K562 (cell line): ENCODE measurements at regions not wholly inside any gene's neighbourhood (a gene's known extent, or its start where the extent isn't known, plus 50 kb on each side); places are given as distances from the start of the nearest gene placed in this dataset.
A peak's percentile ranks its signal among the peaks of the same experiment; 100 is the strongest.

ENCODE experiments used
- CREM ChIP-seq: IDR thresholded peaks from 2 replicates; pipeline ENCODE4 v1.6.1; 2014; ENCODE audit warnings: antibody characterized with exemption, low read depth
- DEAF1 ChIP-seq: fragments of 450-650 bp; formaldehyde crosslinking; IDR thresholded peaks from 2 replicates; pipeline ENCODE4 v1.4.0; 2020; ENCODE audit warnings: mild to moderate bottlenecking, moderate library complexity
- FOXK2 ChIP-seq, 2 experiments: fragments of 450-650 bp; IDR thresholded peaks in 1 of 2; conservative IDR thresholded peaks in 1 of 2; 2 replicates each; pipeline ENCODE4 v1.6.1; 2016; ENCODE audit warnings: low read depth in 2 of 2, mild to moderate bottlenecking in 1 of 2
- HINFP ChIP-seq: fragments of 450-650 bp; conservative IDR thresholded peaks from 2 replicates; pipeline ENCODE4 v1.6.1; 2016; ENCODE audit warnings: missing genetic modification characterization, low read depth, mild to moderate bottlenecking, control low read depth, missing compliant biosample characterization
- HNRNPLL ChIP-seq: fragments of 200-400 bp; formaldehyde crosslinking; IDR thresholded peaks from 2 replicates; pipeline ENCODE4 v1.6.1; 2017; ENCODE audit warnings: low read length, low read depth, mild to moderate bottlenecking; ENCODE audit not compliant: poor library complexity, severe bottlenecking
- SMC3 ChIP-seq: conservative IDR thresholded peaks from 2 replicates; pipeline ENCODE4 v1.6.1; 2011; ENCODE audit warnings: low read depth, low read length, improper control_type of control experiment; ENCODE audit not compliant: insufficient read depth
- ZNF316 ChIP-seq: fragments of 450-650 bp; IDR thresholded peaks from 2 replicates; pipeline ENCODE4 v1.6.1; 2016
- ZNF707 ChIP-seq: fragments of 250-450 bp; sonication (Bioruptor Pico); conservative IDR thresholded peaks from 2 replicates; pipeline ENCODE4 v1.8.0; 2022; ENCODE audit warnings: inconsistent platforms, mild to moderate bottlenecking, moderate library complexity
- TF ChIP-seq, protein P1 (sequence below): fragments of 250-450 bp; sonication (Bioruptor Pico); IDR thresholded peaks from 2 replicates; pipeline ENCODE4 v1.9.0; 2021; ENCODE audit warnings: mild to moderate bottlenecking, inconsistent platforms
- TF ChIP-seq, protein P2 (sequence below): sonication (generic); formaldehyde crosslinking; IDR thresholded peaks from 2 replicates; pipeline ENCODE4 v1.8.0; 2022; ENCODE audit warnings: mild to moderate bottlenecking, missing genetic modification reagents

GRCh38 chr2:95728878-95729596, 137.2 kb downstream of the TRIM43 start (continued):
- TF ChIP-seq, protein P1, sequence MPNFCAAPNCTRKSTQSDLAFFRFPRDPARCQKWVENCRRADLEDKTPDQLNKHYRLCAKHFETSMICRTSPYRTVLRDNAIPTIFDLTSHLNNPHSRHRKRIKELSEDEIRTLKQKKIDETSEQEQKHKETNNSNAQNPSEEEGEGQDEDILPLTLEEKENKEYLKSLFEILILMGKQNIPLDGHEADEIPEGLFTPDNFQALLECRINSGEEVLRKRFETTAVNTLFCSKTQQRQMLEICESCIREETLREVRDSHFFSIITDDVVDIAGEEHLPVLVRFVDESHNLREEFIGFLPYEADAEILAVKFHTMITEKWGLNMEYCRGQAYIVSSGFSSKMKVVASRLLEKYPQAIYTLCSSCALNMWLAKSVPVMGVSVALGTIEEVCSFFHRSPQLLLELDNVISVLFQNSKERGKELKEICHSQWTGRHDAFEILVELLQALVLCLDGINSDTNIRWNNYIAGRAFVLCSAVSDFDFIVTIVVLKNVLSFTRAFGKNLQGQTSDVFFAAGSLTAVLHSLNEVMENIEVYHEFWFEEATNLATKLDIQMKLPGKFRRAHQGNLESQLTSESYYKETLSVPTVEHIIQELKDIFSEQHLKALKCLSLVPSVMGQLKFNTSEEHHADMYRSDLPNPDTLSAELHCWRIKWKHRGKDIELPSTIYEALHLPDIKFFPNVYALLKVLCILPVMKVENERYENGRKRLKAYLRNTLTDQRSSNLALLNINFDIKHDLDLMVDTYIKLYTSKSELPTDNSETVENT (CRISPR knock-in tag), result no peak
- TF ChIP-seq SMC3 (peak; percentile 62), FOXK2 (conservative IDR thresholded peaks at IDR 0.05 in 1 of 2, IDR thresholded peaks at IDR 0.05 in 1 of 2; ENCODE audit: low read depth in 2 of 2) (peak; percentile 30 to 33; a peak in 1 of 4 replicates), CREM (peak; percentile 29; the same call in 1 of the 2 replicates), ZNF707 (CRISPR knock-in tag) (no peak), ZNF316 (no peak), HINFP (tag) (no peak), DEAF1 (CRISPR knock-in tag) (peak; percentile 56; the same call in 1 of the 2 replicates), HNRNPLL (peak; percentile 65)
- TF ChIP-seq, protein P2, sequence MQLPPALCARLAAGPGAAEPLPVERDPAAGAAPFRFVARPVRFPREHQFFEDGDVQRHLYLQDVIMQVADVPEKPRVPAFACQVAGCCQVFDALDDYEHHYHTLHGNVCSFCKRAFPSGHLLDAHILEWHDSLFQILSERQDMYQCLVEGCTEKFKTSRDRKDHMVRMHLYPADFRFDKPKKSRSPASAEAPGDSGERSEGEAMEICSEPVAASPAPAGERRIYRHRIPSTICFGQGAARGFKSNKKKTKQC (CRISPR knock-in tag), result no peak
